GM18951 (cell line): ENCODE measurements at regions not wholly inside any gene's neighbourhood (a gene's known extent, or its start where the extent isn't known, plus 50 kb on each side); places are given as distances from the start of the nearest gene placed in this dataset.

Experiments used
- POLR2A ChIP-seq: IDR thresholded peaks from 4 replicates; pipeline ENCODE4 v1.6.1; 2011; ENCODE audit warnings: mild to moderate bottlenecking; ENCODE audit not compliant: insufficient read length, insufficient read depth; ENCODE audit errors: extremely low read depth
- in situ Hi-C: fragments of 300-500 bp; cut with MboI; formaldehyde crosslinking; loops from one replicate; pipeline ENCODE4 v1.12.0; 2022; ENCODE audit warnings: low sequenced_read_pairs, mixed read lengths, inconsistent platforms; ENCODE audit not compliant: unreplicated experiment

GRCh38 chr1:87451229-87451920 lies 122.7 kb downstream of the LMO4 start:
- no peak for TF ChIP-seq POLR2A
- in situ Hi-C loops, result no loop called here

GRCh38 chr1:87452648-87453047 lies 124.0 kb downstream of the LMO4 start:
- no peak for TF ChIP-seq POLR2A
- in situ Hi-C loops, result no loop called here

- no peak for TF ChIP-seq POLR2A
- in situ Hi-C loops, result no loop called here
Measured at GRCh38 chr1:87457408-87457807, 128.7 kb downstream of the LMO4 start.

- in situ Hi-C loops, result no loop called here
- TF ChIP-seq POLR2A, result no peak
Measured at GRCh38 chr1:87462894-87463293, 134.2 kb downstream of the LMO4 start.

- no peak for TF ChIP-seq POLR2A
- in situ Hi-C loops, result no loop called here
Measured at GRCh38 chr1:87464022-87464490, 135.4 kb downstream of the LMO4 start.

GRCh38 chr1:87466621-87467020 lies 137.9 kb downstream of the LMO4 start:
- in situ Hi-C loops, result no loop called here
- no peak for TF ChIP-seq POLR2A

- no peak for TF ChIP-seq POLR2A
- in situ Hi-C loops, result no loop called here
Measured at GRCh38 chr1:87472716-87473115, 144.0 kb downstream of the LMO4 start.

- no peak for TF ChIP-seq POLR2A
- in situ Hi-C loops, result no loop called here
Measured at GRCh38 chr1:87473203-87473661, 144.6 kb downstream of the LMO4 start.

GRCh38 chr1:87474098-87474497 lies 145.4 kb downstream of the LMO4 start:
- in situ Hi-C loops, result no loop called here
- no peak for TF ChIP-seq POLR2A

GRCh38 chr1:87478231-87478630 lies 149.6 kb downstream of the LMO4 start:
- in situ Hi-C loops, result no loop called here
- no peak for TF ChIP-seq POLR2A

- in situ Hi-C loops, result no loop called here
- no peak for TF ChIP-seq POLR2A
Measured at GRCh38 chr1:87495147-87495546, 166.5 kb downstream of the LMO4 start.

- no peak for TF ChIP-seq POLR2A
- in situ Hi-C loops, result no loop called here
Measured at GRCh38 chr1:87495870-87496269, 167.2 kb downstream of the LMO4 start.

GRCh38 chr1:87497380-87498203 lies 168.9 kb downstream of the LMO4 start:
- in situ Hi-C loops, result no loop called here
- no peak for TF ChIP-seq POLR2A

GRCh38 chr1:87501738-87502137 lies 173.1 kb downstream of the LMO4 start:
- in situ Hi-C loops, result no loop called here
- no peak for TF ChIP-seq POLR2A
